ENCODE measurements at regions not wholly inside any gene's neighbourhood (a gene's known extent, or its start where the extent isn't known, plus 50 kb on each side); places are given as distances from the start of the nearest gene placed in this dataset.

DNA sequence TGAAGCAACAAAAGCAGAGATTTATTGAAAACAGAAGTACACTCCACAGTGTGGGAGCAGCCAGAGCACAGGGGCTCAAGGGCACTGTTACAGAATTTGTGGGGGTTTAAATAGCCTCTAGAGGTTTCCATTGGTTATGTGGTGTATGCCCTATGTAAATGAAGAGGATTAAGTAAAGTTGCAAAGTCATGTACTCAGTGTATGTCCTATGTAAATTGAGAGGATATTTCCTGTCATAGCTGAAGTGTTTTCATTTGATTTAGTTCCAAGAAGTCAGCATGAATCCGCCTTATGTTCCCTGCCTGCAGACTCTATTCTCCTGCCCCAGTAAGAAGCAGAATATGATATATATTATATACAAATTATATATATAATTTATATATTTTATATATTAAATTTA, 966.0 kb upstream of the COX7C start (continued):
- no peak for TF ChIP-seq NR4A1 (CRISPR knock-in tag; IDR thresholded peaks at IDR 0.05)
- no peak for TF ChIP-seq NR4A1 (tag; IDR thresholded peaks at IDR 0.05)
- no peak for TF ChIP-seq KLF10 (CRISPR knock-in tag; IDR thresholded peaks at IDR 0.05)
- no peak for TF ChIP-seq TCF7L2 (IDR thresholded peaks at IDR 0.05; ENCODE audit: low read depth, low read length)
- TF ChIP-seq HBP1 (CRISPR knock-in tag; IDR thresholded peaks at IDR 0.05): no peak
- TF ChIP-seq ZBTB26 (CRISPR knock-in tag; IDR thresholded peaks at IDR 0.05): no peak
- no peak for TF ChIP-seq MIER1 (IDR thresholded peaks at IDR 0.05; ENCODE audit: low read depth)
- no peak for TF ChIP-seq ZFX (CRISPR knock-in tag; IDR thresholded peaks at IDR 0.05)
- TF ChIP-seq, protein P1, sequence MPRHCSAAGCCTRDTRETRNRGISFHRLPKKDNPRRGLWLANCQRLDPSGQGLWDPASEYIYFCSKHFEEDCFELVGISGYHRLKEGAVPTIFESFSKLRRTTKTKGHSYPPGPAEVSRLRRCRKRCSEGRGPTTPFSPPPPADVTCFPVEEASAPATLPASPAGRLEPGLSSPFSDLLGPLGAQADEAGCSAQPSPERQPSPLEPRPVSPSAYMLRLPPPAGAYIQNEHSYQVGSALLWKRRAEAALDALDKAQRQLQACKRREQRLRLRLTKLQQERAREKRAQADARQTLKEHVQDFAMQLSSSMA (CRISPR knock-in tag; IDR thresholded peaks at IDR 0.05): no peak
- TF ChIP-seq SNRNP70 (optimal IDR thresholded peaks at IDR 0.05; ENCODE audit: low read depth, low read length): no peak
- no peak for TF ChIP-seq ZNF79 (CRISPR knock-in tag; IDR thresholded peaks at IDR 0.05; ENCODE audit: low read depth)
- TF ChIP-seq FOXM1 (IDR thresholded peaks at IDR 0.05; ENCODE audit: low read depth): peak; percentile 54; the same call in 1 of the 2 replicates
- TF ChIP-seq FOXM1 (CRISPR knock-in tag; IDR thresholded peaks at IDR 0.05; ENCODE audit: low read depth): no peak
- TF ChIP-seq SAP30 (IDR thresholded peaks at IDR 0.05; ENCODE audit: borderline replicate concordance, insufficient read depth, low read depth, low read length, poor library complexity, severe bottlenecking): no peak
- no peak for TF ChIP-seq ZNF274 (IDR thresholded peaks at IDR 0.05; ENCODE audit: borderline replicate concordance, low read depth, low read length)
- TF ChIP-seq MEIS2 (IDR thresholded peaks at IDR 0.05; ENCODE audit: partially characterized antibody): peak; percentile 58
- peak; percentile 73 for TF ChIP-seq ZNF316 (IDR thresholded peaks at IDR 0.05)
- TF ChIP-seq ETV6 (IDR thresholded peaks at IDR 0.05; ENCODE audit: borderline replicate concordance in 1 of 2, low read depth in 2 of 2, low read length in 1 of 2): no peak
- no peak for TF ChIP-seq ETV6 (CRISPR knock-in tag; IDR thresholded peaks at IDR 0.05; ENCODE audit: borderline replicate concordance)
- TF ChIP-seq MAFG (tag; conservative IDR thresholded peaks at IDR 0.05): peak; percentile 36
- TF ChIP-seq KDM1A (IDR thresholded peaks at IDR 0.05): 0 out of 4 replicates have a peak, but pooled peaks of 1 of the 2 experiments have one; percentile 40
- no peak for TF ChIP-seq ZNF24 (IDR thresholded peaks at IDR 0.05)
- peak; percentile 71 for TF ChIP-seq NFE2 (IDR thresholded peaks at IDR 0.05; ENCODE audit: low read depth)
